K562 (cell line): ENCODE measurements at regions not wholly inside any gene's neighbourhood (a gene's known extent, or its start where the extent isn't known, plus 50 kb on each side); places are given as distances from the start of the nearest gene placed in this dataset.

Experiments used
- CGGBP1 ChIP-seq: fragments of 250-450 bp; sonication (Bioruptor Pico); IDR thresholded peaks from 2 replicates; pipeline ENCODE4 v1.9.0; 2021; ENCODE audit warnings: mild to moderate bottlenecking
- CTCF ChIP-seq, 3 experiments: IDR thresholded peaks in 2 of 3; conservative IDR thresholded peaks in 1 of 3; 2 replicates each; pipeline ENCODE4 v1.5.1; 2011 to 2012; ENCODE audit warnings: low read length in 3 of 3, mild to moderate bottlenecking in 3 of 3, control low read depth in 2 of 3, improper control_type of control experiment in 1 of 3, inconsistent platforms in 1 of 3, low read depth in 1 of 3, mixed read lengths in 1 of 3, moderate library complexity in 1 of 3; ENCODE audit not compliant: insufficient read depth in 2 of 3
- FOXJ3 ChIP-seq: sonication (generic); formaldehyde crosslinking; IDR thresholded peaks from 2 replicates; pipeline ENCODE4 v1.4.0; 2020; ENCODE audit warnings: mild to moderate bottlenecking, missing genetic modification reagents
- NR3C1 ChIP-seq: sonication (generic); formaldehyde crosslinking; IDR thresholded peaks from 2 replicates; pipeline ENCODE4 v1.8.1; 2022; ENCODE audit warnings: missing genetic modification reagents
- PHF8 ChIP-seq: fragments of 200-600 bp; sonication (generic); IDR thresholded peaks from 2 replicates; pipeline ENCODE4 v1.6.1; 2012; ENCODE audit warnings: mixed run types, mild to moderate bottlenecking, inconsistent platforms, low read length, moderate library complexity, borderline replicate concordance
- SPI1 ChIP-seq: IDR thresholded peaks from 2 replicates; pipeline ENCODE4 v1.6.1; 2011; ENCODE audit warnings: low read depth, low read length, control low read depth, borderline replicate concordance
- SRF ChIP-seq, 2 experiments: fragments of 250-450, 450-650 bp in 1 of 2; sonication (Bioruptor Pico) in 1 of 2; sonication (generic) in 1 of 2; formaldehyde crosslinking; IDR thresholded peaks; 2 replicates each; pipeline versions ENCODE4 v1.5.0 to v1.5.1; 2020 to 2022; ENCODE audit warnings: mild to moderate bottlenecking in 1 of 2, missing genetic modification reagents in 1 of 2
- TCF7L2 ChIP-seq: fragments of 150-350 bp; IDR thresholded peaks from 2 replicates; pipeline ENCODE4 v1.6.1; 2016; ENCODE audit warnings: low read depth, mild to moderate bottlenecking, low read length, moderate library complexity
- ZNF282 ChIP-seq: sonication (generic); formaldehyde crosslinking; IDR thresholded peaks from 2 replicates; pipeline ENCODE4 v1.8.1; 2023; ENCODE audit warnings: missing genetic modification reagents

- TF ChIP-seq NR3C1 (CRISPR knock-in tag): no peak
- no peak for TF ChIP-seq SPI1
- no peak for TF ChIP-seq CGGBP1 (CRISPR knock-in tag)
- no peak for TF ChIP-seq TCF7L2
- no peak for TF ChIP-seq CTCF (IDR thresholded peaks at IDR 0.05 in 2 of 3, conservative IDR thresholded peaks at IDR 0.05 in 1 of 3; ENCODE audit: insufficient read depth in 2 of 3, low read depth in 1 of 3, low read length in 3 of 3)
- no peak for TF ChIP-seq FOXJ3 (CRISPR knock-in tag)
- no peak for TF ChIP-seq SRF (CRISPR knock-in tag; IDR thresholded peaks at IDR 0.05)
- no peak for TF ChIP-seq PHF8
- no peak for TF ChIP-seq ZNF282
Measured at GRCh38 chr15:95075792-95076677, 844.7 kb downstream of the MCTP2 start.
